HG03457 (cell line): ENCODE measurements at regions not wholly inside any gene's neighbourhood (a gene's known extent, or its start where the extent isn't known, plus 50 kb on each side); places are given as distances from the start of the nearest gene placed in this dataset.

Experiments used
- ATAC-seq: cut with Tn5 transposase; IDR thresholded peaks from one replicate; pipeline ENCODE4 v1.9.1; 2021; ENCODE audit warnings: moderate number of reproducible peaks; ENCODE audit not compliant: unreplicated experiment

- no peak for ATAC-seq
These were observed 165.1 kb upstream of the NABP1 start for GRCh38 chr2:191512874-191513273.

- no peak for ATAC-seq
These were observed 163.3 kb upstream of the NABP1 start for GRCh38 chr2:191514613-191515012.

- no peak for ATAC-seq
These were observed 162.4 kb upstream of the NABP1 start for GRCh38 chr2:191515551-191515950.

- ATAC-seq: no peak
These were observed 161.7 kb upstream of the NABP1 start for GRCh38 chr2:191516260-191516659.

GRCh38 chr2:191521608-191522208, 156.2 kb upstream of the NABP1 start:
- no peak for ATAC-seq

- ATAC-seq: no peak
These were observed 155.3 kb upstream of the NABP1 start for GRCh38 chr2:191522478-191523120.

GRCh38 chr2:191526091-191526490, 151.8 kb upstream of the NABP1 start:
- no peak for ATAC-seq

- ATAC-seq: no peak
These were observed 151.4 kb upstream of the NABP1 start for GRCh38 chr2:191526536-191526935.

GRCh38 chr2:191526953-191527556, 150.9 kb upstream of the NABP1 start:
- no peak for ATAC-seq

GRCh38 chr2:191530618-191531017, 147.3 kb upstream of the NABP1 start:
- no peak for ATAC-seq

GRCh38 chr2:191533693-191534180, 144.2 kb upstream of the NABP1 start:
- no peak for ATAC-seq

- no peak for ATAC-seq
These were observed 140.0 kb upstream of the NABP1 start for GRCh38 chr2:191537921-191538320.

- ATAC-seq: no peak
These were observed 139.5 kb upstream of the NABP1 start for GRCh38 chr2:191538334-191538903.

- no peak for ATAC-seq
These were observed 138.9 kb upstream of the NABP1 start for GRCh38 chr2:191539068-191539467.

GRCh38 chr2:191540681-191541080, 137.3 kb upstream of the NABP1 start:
- ATAC-seq: no peak

GRCh38 chr2:191543708-191544107, 134.2 kb upstream of the NABP1 start:
- no peak for ATAC-seq

GRCh38 chr2:191544461-191545062, 133.4 kb upstream of the NABP1 start:
- no peak for ATAC-seq

GRCh38 chr2:191545361-191545760, 132.6 kb upstream of the NABP1 start:
- ATAC-seq: no peak

GRCh38 chr2:191552066-191552465, 125.9 kb upstream of the NABP1 start:
- ATAC-seq: no peak

- ATAC-seq: no peak
These were observed 123.7 kb upstream of the NABP1 start for GRCh38 chr2:191554240-191554639.

- ATAC-seq: peak; percentile 91
These were observed 122.7 kb upstream of the NABP1 start for GRCh38 chr2:191555092-191555742.
